Suprapubic skin (tissue), 4 donors: ENCODE measurements at regions not wholly inside any gene's neighbourhood (a gene's known extent, or its start where the extent isn't known, plus 50 kb on each side); places are given as distances from the start of the nearest gene placed in this dataset.

Source experiments
- DNase-seq, 2 donors: peaks; one replicate each; pipeline ENCODE4 v3.0.0-alpha.2; 2019; ENCODE audit warnings: low spot score in 2 of 2
- H3K27ac ChIP-seq: fragments of 200-600 bp; sonication (generic); one replicate; pipeline ENCODE4 v1.5.1; 2019
- H3K27me3 ChIP-seq: fragments of 200-600 bp; sonication (generic); one replicate; pipeline ENCODE4 v1.5.1; 2019
- H3K36me3 ChIP-seq: fragments of 200-600 bp; sonication (generic); one replicate; pipeline ENCODE4 v1.5.1; 2019
- H3K4me1 ChIP-seq: fragments of 200-600 bp; sonication (generic); one replicate; pipeline ENCODE4 v1.5.1; 2019
- H3K4me3 ChIP-seq: fragments of 200-600 bp; sonication (generic); one replicate; pipeline ENCODE4 v1.5.1; 2019; ENCODE audit warnings: mild to moderate bottlenecking
- H3K9me3 ChIP-seq: fragments of 200-600 bp; sonication (generic); one replicate; pipeline ENCODE4 v1.5.1; 2019
- CTCF ChIP-seq, 2 donors: fragments of 200-600 bp in 1 of 2; fragments of 450-650 bp in 1 of 2; sonication (generic) in 1 of 2; IDR thresholded peaks; one replicate each; pipeline ENCODE4 v1.5.1; 2016 to 2019; ENCODE audit warnings: antibody characterized with exemption in 2 of 2, mild to moderate bottlenecking in 1 of 2, moderate library complexity in 1 of 2
- EP300 ChIP-seq: sonication (generic); formaldehyde crosslinking; IDR thresholded peaks from one replicate; pipeline ENCODE4 v1.6.1; 2017; ENCODE audit warnings: antibody characterized with exemption
- POLR2A ChIP-seq, 2 donors: fragments of 450-650 bp; IDR thresholded peaks; one replicate each; pipeline ENCODE4 v1.6.1; 2017; ENCODE audit warnings: antibody characterized with exemption in 2 of 2, mild to moderate bottlenecking in 2 of 2, moderate library complexity in 2 of 2
- POLR2AphosphoS5 ChIP-seq, 3 donors: sonication (generic); formaldehyde crosslinking; IDR thresholded peaks; one replicate each; pipeline ENCODE4 v1.6.1; 2017; ENCODE audit warnings: antibody characterized with exemption in 3 of 3
- WGBS: methylation state at CpG from one replicate; pipeline ENCODE4 v1.1.5; 2018; 5-methylcytosine and 5-hydroxymethylcytosine counted together

DNA sequence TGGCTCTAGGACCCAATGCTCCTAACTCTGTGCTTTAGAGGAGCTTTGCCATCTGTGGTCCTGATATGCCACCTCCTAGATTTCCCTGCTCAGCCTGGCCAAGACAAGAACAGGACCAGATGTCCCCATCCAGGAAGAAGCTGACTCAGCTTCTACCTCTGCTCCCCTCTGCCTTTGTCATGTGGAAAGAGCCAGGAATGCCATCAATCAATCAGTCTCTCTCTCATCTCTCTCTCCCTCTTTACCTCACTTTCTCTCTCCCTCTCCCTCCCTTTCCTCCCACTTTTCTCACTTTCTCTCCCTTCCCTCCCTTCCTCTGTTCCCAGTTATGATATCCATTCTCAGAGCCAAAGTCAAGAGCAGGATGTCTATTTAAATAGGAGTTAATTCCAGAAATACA, 892.5 kb upstream of the TMEM132C start:
- Histone ChIP-seq H3K4me3 (no peak overlapping the region), H3K36me3 (no peaks in the 10 kb centered on the region), H3K9me3 (no peaks in the 10 kb centered on the region), H3K4me1 (no peaks in the 10 kb centered on the region), H3K27me3 (peaks cover 2% of the 10 kb centered on the region), H3K27ac (no peak overlapping the region)
- TF ChIP-seq EP300 (no peak), CTCF (IDR thresholded peaks at IDR 0.05) (no peak), POLR2A (IDR thresholded peaks at IDR 0.05) (no peak), POLR2AphosphoS5 (IDR thresholded peaks at IDR 0.05) (no peak)
- DNase-seq: no peak

DNA sequence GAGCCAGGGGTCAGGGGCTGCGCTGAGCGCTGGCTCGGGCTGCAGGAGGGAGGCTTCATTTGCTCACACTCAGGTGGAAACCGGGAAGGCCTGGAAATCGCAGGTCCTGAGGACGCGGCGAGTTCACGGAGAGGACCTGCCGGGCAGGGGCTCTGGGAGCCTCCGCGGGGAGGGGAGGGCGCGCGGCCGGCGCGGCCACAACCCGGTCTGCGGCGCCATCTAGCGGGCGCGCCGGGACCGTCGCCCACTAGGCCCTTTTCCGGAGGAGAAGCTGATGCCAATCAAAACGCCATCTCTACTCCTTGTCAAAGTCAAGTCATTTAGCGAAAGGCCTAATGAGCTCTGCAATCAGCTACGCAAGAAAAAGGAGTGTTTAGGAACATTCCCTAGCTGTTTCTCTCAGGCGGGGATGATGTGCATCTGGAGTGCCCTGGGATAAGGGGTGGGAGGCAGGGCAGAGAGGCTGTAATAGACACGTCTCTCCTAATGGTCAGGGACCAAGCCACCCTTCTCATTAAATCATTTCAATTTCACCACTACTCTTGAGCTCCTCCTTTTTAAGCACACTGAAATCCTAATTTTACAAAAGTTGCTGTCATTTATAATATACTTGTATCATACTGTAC, 885.8 kb upstream of the TMEM132C start:
- H3K4me3 ChIP-seq: peak overlapping the region; percentile 18
- TF ChIP-seq POLR2A (IDR thresholded peaks at IDR 0.05): no peak
- no peak for TF ChIP-seq POLR2AphosphoS5 (IDR thresholded peaks at IDR 0.05)
- no peak for TF ChIP-seq EP300
- TF ChIP-seq CTCF (IDR thresholded peaks at IDR 0.05): peak; percentile 35 to 79
- no peak overlapping the region for H3K27ac ChIP-seq
- H3K9me3 ChIP-seq: no peaks in the 10 kb centered on the region
- DNase-seq: no peak
- H3K36me3 ChIP-seq: no peaks in the 10 kb centered on the region
- no peaks in the 10 kb centered on the region for H3K4me1 ChIP-seq
- 7% methylated on average over 27 of the region's 33 CpGs for WGBS
- H3K27me3 ChIP-seq: no peaks in the 10 kb centered on the region

DNA sequence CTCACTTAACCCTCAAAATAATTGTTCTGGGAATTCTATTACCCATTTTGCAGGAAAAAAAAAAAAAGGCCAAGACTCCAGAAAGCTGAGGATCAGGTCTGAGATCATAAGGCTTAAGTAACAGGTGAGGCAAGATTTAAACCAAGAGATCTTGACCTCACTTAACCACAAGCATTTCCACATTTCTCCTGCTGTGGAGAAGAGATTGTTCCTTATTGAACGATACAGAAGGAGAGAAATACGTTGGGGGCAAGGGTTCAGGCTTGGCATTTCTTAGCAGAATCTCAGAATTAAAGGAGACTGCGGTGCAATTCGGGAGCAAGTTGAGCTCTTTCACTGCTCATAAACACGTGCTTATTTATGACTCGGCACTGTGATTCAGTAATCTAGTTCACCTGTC, 885.3 kb upstream of the TMEM132C start:
- DNase-seq: no peak
- TF ChIP-seq POLR2A (IDR thresholded peaks at IDR 0.05) (no peak), CTCF (IDR thresholded peaks at IDR 0.05) (no peak), EP300 (no peak), POLR2AphosphoS5 (IDR thresholded peaks at IDR 0.05) (no peak)
- no peaks in the 10 kb centered on the region for H3K27me3 ChIP-seq
- 62% methylated on average over 6 of the region's 6 CpGs for WGBS
- H3K4me1 ChIP-seq: no peaks in the 10 kb centered on the region
- H3K36me3 ChIP-seq: no peaks in the 10 kb centered on the region
- no peak overlapping the region for H3K4me3 ChIP-seq
- no peak overlapping the region for H3K27ac ChIP-seq
- no peaks in the 10 kb centered on the region for H3K9me3 ChIP-seq

- no peak overlapping the region for H3K4me3 ChIP-seq
- no peak overlapping the region for H3K27ac ChIP-seq
- H3K27me3 ChIP-seq: no peaks in the 10 kb centered on the region
- no peaks in the 10 kb centered on the region for H3K9me3 ChIP-seq
- no peaks in the 10 kb centered on the region for H3K36me3 ChIP-seq
- H3K4me1 ChIP-seq: no peaks in the 10 kb centered on the region
- WGBS: 53% methylated on average over 8 of the region's 8 CpGs
- no peak for DNase-seq
- TF ChIP-seq POLR2A (IDR thresholded peaks at IDR 0.05) (no peak), POLR2AphosphoS5 (IDR thresholded peaks at IDR 0.05) (no peak), EP300 (no peak), CTCF (IDR thresholded peaks at IDR 0.05) (no peak)
These were observed 883.7 kb upstream of the TMEM132C start for GRCh38 chr12:127383281-127383680.

DNA sequence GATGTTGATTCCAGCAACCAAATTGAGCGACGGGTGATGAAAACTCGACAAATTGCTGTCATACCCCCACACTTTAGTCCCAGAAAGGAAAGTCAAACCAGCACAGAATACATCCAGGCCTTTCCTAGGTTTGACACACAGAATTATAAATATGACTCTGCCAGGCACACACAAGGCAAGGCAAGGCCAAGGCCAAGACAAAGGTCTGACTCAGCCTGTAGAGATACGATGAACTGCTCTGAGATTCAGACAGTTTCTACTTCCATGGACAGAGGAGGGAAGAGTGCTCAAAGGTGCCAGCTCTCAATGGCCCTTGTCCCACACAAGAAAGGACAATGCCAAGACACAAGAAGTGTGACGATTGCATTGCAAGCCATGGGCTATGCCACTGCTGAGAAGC, 880.2 kb upstream of the TMEM132C start:
- no peak overlapping the region for H3K4me3 ChIP-seq
- peaks cover 6% of the 10 kb centered on the region for H3K27me3 ChIP-seq
- 91% methylated on average over 5 of the region's 5 CpGs for WGBS
- no peaks in the 10 kb centered on the region for H3K4me1 ChIP-seq
- no peak for TF ChIP-seq POLR2AphosphoS5 (IDR thresholded peaks at IDR 0.05)
- no peak for TF ChIP-seq EP300
- no peak for TF ChIP-seq CTCF (IDR thresholded peaks at IDR 0.05)
- TF ChIP-seq POLR2A (IDR thresholded peaks at IDR 0.05): no peak
- no peaks in the 10 kb centered on the region for H3K9me3 ChIP-seq
- no peaks in the 10 kb centered on the region for H3K36me3 ChIP-seq
- no peak for DNase-seq
- no peak overlapping the region for H3K27ac ChIP-seq
